ENCODE measurements at regions not wholly inside any gene's neighbourhood (a gene's known extent, or its start where the extent isn't known, plus 50 kb on each side); places are given as distances from the start of the nearest gene placed in this dataset.

DNA sequence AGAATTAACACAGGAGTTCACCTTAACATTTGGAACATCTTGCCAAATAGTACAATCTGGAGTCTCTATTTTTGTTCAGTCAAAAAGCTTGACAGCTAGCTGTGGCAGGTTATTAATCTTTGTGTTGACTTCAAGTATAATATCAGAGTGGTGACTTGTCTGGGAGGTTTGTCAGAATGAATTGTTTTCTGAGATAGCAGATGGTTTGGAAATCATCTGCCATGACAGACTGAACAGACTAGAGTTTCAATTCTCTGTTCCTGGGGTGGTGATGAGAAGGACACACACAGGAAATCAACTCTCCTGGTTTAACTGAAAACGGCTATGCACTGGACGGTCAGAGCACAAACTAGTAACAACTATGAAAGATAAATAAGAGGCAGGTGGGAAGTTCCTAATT lies 203.3 kb upstream of the EMCN start:
- no peak for DNase-seq (ENCODE audit: low spot score)
- TF ChIP-seq, protein P1, sequence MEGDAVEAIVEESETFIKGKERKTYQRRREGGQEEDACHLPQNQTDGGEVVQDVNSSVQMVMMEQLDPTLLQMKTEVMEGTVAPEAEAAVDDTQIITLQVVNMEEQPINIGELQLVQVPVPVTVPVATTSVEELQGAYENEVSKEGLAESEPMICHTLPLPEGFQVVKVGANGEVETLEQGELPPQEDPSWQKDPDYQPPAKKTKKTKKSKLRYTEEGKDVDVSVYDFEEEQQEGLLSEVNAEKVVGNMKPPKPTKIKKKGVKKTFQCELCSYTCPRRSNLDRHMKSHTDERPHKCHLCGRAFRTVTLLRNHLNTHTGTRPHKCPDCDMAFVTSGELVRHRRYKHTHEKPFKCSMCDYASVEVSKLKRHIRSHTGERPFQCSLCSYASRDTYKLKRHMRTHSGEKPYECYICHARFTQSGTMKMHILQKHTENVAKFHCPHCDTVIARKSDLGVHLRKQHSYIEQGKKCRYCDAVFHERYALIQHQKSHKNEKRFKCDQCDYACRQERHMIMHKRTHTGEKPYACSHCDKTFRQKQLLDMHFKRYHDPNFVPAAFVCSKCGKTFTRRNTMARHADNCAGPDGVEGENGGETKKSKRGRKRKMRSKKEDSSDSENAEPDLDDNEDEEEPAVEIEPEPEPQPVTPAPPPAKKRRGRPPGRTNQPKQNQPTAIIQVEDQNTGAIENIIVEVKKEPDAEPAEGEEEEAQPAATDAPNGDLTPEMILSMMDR (IDR thresholded peaks at IDR 0.05) = no peak
- Histone ChIP-seq H3K4me3 (no peak overlapping the region), H3K27me3 (replicated peaks; ENCODE audit: insufficient read depth) (no peaks in the 10 kb centered on the region), H3K27ac (no peak overlapping the region), H3K4me1 (ENCODE audit: control insufficient read depth in 1 of 2, low read depth in 2 of 2) (peaks cover 0 to 31% of the 10 kb centered on the region in 2 donors), H3K36me3 (no peaks in the 10 kb centered on the region), H3K9me3 (no peaks in the 10 kb centered on the region)
- ATAC-seq (ENCODE audit: insufficient number of reproducible peaks, low FRiP score, low read depth) = no peak

DNA sequence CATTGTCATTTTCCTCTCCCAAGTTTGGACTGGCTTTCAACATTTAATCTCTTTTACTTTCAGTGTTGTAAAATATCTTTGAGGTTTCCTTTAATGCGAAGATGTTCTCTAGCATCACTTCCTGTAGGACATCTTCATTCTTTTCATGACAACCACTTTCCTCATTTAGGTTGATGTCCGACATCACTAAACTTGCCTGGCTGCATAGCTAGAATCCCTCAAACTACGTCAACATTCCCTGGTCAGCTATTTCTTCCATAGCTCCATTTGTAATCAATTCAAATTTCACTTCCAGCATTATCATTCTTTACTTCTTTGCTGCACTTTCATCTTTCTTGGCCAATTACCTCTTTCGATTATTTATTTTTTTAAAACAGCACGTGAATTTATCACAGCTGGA lies 198.6 kb upstream of the EMCN start:
- no peaks in the 10 kb centered on the region for H3K36me3 ChIP-seq
- peaks cover 8% of the 10 kb centered on the region for H3K9me3 ChIP-seq
- TF ChIP-seq, protein P1 (IDR thresholded peaks at IDR 0.05) = no peak
- H3K27me3 ChIP-seq (replicated peaks; ENCODE audit: insufficient read depth) = no peaks in the 10 kb centered on the region
- DNase-seq (ENCODE audit: low spot score) (no peak), ATAC-seq (ENCODE audit: insufficient number of reproducible peaks, low FRiP score, low read depth) (no peak)
- H3K4me1 ChIP-seq (ENCODE audit: control insufficient read depth in 1 of 2, low read depth in 2 of 2) = peaks cover 0 to 13% of the 10 kb centered on the region in 2 donors
- H3K27ac ChIP-seq = no peak overlapping the region
- no peak overlapping the region for H3K4me3 ChIP-seq

DNA sequence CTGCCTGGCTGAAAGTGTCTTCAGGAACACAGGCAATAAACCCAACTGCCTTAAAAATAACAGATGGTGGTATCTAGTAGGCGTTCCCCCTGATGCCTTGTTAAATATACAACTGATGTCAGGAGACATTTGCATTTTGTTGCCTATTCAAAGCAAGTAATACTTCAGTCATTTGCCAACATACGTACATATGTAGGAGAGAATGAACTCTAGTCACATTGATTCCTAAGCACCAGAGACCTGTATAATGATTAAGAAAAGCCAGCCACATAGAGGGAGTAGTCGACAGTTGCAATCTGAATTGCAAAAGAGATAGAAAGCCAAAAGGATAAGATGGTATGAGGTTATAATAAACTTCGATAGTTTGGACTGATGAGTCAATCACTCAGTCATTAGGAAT lies 191.0 kb upstream of the EMCN start:
- Histone ChIP-seq H3K36me3 (no peaks in the 10 kb centered on the region), H3K4me3 (no peak overlapping the region), H3K9me3 (no peaks in the 10 kb centered on the region), H3K27ac (no peak overlapping the region), H3K27me3 (replicated peaks; ENCODE audit: insufficient read depth) (no peaks in the 10 kb centered on the region), H3K4me1 (ENCODE audit: control insufficient read depth in 1 of 2, low read depth in 2 of 2) (no peaks in the 10 kb centered on the region)
- DNase-seq (ENCODE audit: low spot score) (no peak), ATAC-seq (ENCODE audit: insufficient number of reproducible peaks, low FRiP score, low read depth) (no peak)
- TF ChIP-seq, protein P1 (IDR thresholded peaks at IDR 0.05) = no peak

DNA sequence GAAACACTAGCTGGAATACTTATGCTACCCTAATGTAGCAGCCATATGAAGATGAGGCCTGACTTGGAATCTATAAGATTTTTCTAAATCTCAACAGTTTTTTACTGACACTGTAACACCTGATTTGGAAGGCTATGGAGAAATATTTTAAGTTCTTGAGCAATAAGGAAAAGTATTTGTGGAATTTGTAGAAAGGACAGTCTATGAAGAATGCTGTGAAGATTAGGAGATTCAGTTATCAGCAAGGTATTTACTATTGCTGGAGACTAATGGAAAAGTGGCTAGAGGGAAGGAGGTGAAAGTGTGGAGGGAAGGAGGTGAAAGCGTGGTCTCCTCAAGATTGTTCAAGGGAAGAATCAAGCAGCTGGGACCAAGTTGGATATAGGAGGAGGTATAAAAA lies 190.0 kb upstream of the EMCN start:
- peaks cover 0 to 1% of the 10 kb centered on the region in 2 donors for H3K4me1 ChIP-seq (ENCODE audit: control insufficient read depth in 1 of 2, low read depth in 2 of 2)
- TF ChIP-seq, protein P1 (IDR thresholded peaks at IDR 0.05) = no peak
- no peak for DNase-seq (ENCODE audit: low spot score)
- H3K36me3 ChIP-seq = no peaks in the 10 kb centered on the region
- H3K27me3 ChIP-seq (replicated peaks; ENCODE audit: insufficient read depth) = no peaks in the 10 kb centered on the region
- ATAC-seq (ENCODE audit: insufficient number of reproducible peaks, low FRiP score, low read depth) = no peak
- H3K4me3 ChIP-seq = no peak overlapping the region
- H3K27ac ChIP-seq = no peak overlapping the region
- no peaks in the 10 kb centered on the region for H3K9me3 ChIP-seq

DNA sequence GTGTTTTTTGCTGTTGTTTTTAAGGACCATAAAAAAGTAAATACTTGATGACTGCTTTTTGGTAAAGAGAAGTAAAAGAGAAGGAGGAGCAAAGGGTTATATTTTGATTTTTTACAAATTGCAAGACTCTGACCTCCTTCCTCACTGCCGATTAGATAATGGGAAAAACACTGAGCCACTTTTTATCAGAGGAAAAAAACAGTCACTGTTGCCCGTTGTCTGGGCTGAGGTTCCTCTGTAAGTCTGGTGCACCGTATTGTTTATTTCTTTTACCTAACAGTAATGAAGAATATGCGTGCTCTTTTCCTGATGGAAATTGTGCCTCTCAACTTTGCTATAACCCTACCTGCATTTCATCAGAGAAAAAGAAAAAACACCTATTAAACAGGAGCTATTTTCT lies 178.7 kb upstream of the EMCN start:
- no peak for DNase-seq (ENCODE audit: low spot score)
- no peak for ATAC-seq (ENCODE audit: insufficient number of reproducible peaks, low FRiP score, low read depth)
- H3K9me3 ChIP-seq = no peaks in the 10 kb centered on the region
- no peak overlapping the region for H3K4me3 ChIP-seq
- TF ChIP-seq, protein P1 (IDR thresholded peaks at IDR 0.05) = no peak
- no peaks in the 10 kb centered on the region for H3K4me1 ChIP-seq (ENCODE audit: control insufficient read depth in 1 of 2, low read depth in 2 of 2)
- no peak overlapping the region for H3K27ac ChIP-seq
- H3K36me3 ChIP-seq = no peaks in the 10 kb centered on the region
- no peaks in the 10 kb centered on the region for H3K27me3 ChIP-seq (replicated peaks; ENCODE audit: insufficient read depth)

Data from thoracic aorta (tissue), 2 donors.